A673 (cell line): ENCODE measurements at regions not wholly inside any gene's neighbourhood (a gene's known extent, or its start where the extent isn't known, plus 50 kb on each side); places are given as distances from the start of the nearest gene placed in this dataset.

ENCODE experiments used
- CTCF ChIP-seq: fragments of 300-800, 200-600 bp; sonication (generic); conservative IDR thresholded peaks from 2 replicates; pipeline ENCODE4 v1.5.1; 2017; ENCODE audit warnings: low read depth, mild to moderate bottlenecking, antibody characterized with exemption, low read length, moderate library complexity, mixed read lengths
- EZH2 ChIP-seq: fragments of 200-600 bp; sonication (generic); IDR thresholded peaks from 2 replicates; pipeline ENCODE4 v1.6.1; 2017; ENCODE audit warnings: borderline replicate concordance, low read depth, mild to moderate bottlenecking, mixed read lengths, antibody characterized with exemption, low read length; ENCODE audit not compliant: poor library complexity, severe bottlenecking

GRCh38 chr5:64110222-64110621 lies 55.4 kb upstream of the RNF180 start:
- TF ChIP-seq EZH2, result no peak
- no peak for TF ChIP-seq CTCF
